ENCODE measurements at regions not wholly inside any gene's neighbourhood (a gene's known extent, or its start where the extent isn't known, plus 50 kb on each side); places are given as distances from the start of the nearest gene placed in this dataset.

DNA sequence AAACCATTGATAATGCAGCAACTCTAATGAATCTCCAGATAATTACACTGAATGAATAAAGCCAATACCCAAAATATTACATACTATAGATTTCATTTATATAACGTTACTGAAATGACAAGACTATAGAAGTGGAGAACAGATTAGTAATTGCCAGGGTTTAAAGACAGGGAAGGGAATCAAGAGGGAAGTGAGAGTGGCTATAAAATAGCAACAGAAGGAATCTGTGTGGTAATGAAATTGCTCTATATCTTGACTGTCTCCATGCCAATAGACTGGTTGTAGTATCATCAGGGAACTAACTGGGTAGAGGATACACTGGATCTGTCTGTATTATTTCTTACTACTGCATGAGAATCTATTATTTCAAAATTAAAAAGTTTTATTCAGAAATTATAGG, 396.5 kb upstream of the RPS23 start:
- no peaks in the 10 kb centered on the region for H3K9me3 ChIP-seq (ENCODE audit: low read depth, low read length, poor library complexity, severe bottlenecking)
- POLR2A ChIA-PET (ENCODE audit: low non-redundant PET): no interaction called here
- BruUV-seq (replicated peaks): no TSS peak
- no peaks in the 10 kb centered on the region for H3K27me3 ChIP-seq (replicated peaks; ENCODE audit: insufficient read depth, low read depth, low read length, poor library complexity)
- CTCF ChIA-PET: no interaction called here
- TF ChIP-seq EZH2 (IDR thresholded peaks at IDR 0.05; ENCODE audit: borderline replicate concordance, low read depth, low read length, poor library complexity, severe bottlenecking): no peak
- TF ChIP-seq, protein P1, sequence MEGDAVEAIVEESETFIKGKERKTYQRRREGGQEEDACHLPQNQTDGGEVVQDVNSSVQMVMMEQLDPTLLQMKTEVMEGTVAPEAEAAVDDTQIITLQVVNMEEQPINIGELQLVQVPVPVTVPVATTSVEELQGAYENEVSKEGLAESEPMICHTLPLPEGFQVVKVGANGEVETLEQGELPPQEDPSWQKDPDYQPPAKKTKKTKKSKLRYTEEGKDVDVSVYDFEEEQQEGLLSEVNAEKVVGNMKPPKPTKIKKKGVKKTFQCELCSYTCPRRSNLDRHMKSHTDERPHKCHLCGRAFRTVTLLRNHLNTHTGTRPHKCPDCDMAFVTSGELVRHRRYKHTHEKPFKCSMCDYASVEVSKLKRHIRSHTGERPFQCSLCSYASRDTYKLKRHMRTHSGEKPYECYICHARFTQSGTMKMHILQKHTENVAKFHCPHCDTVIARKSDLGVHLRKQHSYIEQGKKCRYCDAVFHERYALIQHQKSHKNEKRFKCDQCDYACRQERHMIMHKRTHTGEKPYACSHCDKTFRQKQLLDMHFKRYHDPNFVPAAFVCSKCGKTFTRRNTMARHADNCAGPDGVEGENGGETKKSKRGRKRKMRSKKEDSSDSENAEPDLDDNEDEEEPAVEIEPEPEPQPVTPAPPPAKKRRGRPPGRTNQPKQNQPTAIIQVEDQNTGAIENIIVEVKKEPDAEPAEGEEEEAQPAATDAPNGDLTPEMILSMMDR (conservative IDR thresholded peaks at IDR 0.05; ENCODE audit: low read depth, low read length): no peak
- H3K36me3 ChIP-seq (ENCODE audit: insufficient read depth, low read length, poor library complexity, severe bottlenecking): no peaks in the 10 kb centered on the region
- peaks cover under 1% of the 10 kb centered on the region for H3K4me1 ChIP-seq (ENCODE audit: insufficient read depth, low read length, poor library complexity, severe bottlenecking)
- intact Hi-C loops (cut with micrococcal nuclease; ENCODE audit: unreplicated experiment): no loop called here
- no peak for DNase-seq (ENCODE audit: low spot score)
- no peak overlapping the region for H3K4me3 ChIP-seq (ENCODE audit: low read depth, low read length, poor library complexity, severe bottlenecking)
- no peak overlapping the region for H3K27ac ChIP-seq (ENCODE audit: low read depth, low read length, poor library complexity, severe bottlenecking)

DNA sequence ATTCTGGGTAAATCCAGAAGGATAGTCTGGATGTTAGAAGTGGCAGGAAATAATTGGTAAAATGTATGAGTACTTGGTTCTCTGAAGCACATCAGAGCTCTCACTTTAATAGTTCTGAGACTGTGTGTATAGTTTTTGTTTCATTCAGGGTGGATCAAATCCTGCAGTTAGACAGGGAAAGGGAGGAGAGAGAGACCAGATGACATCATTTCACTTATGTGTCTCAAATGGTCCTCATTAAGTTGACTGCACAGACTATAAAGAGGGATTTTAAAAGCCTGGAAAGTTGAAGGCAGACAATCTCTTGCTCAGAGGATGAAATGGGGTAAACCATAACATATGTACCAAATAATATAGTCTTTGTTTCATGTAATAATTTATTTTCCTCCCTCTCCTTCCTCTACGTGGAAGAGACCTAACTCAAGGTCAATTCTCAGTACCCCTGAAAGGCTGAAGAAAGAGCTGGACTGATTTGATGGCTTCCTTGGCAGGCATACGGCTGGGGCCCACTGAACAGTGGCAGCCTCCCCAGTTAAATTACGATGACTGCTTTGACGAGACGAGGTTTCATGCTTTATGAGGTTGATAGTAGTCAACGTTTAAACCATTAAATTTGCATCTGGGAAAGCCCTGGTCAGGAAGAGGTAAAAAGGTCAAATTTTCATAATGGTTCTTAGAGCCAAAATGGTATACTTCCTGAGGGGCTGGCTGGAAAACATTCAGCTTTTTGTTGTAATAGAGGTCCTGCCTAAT, 395.1 kb upstream of the RPS23 start:
- intact Hi-C loops (cut with micrococcal nuclease; ENCODE audit: unreplicated experiment): no loop called here
- H3K36me3 ChIP-seq (ENCODE audit: insufficient read depth, low read length, poor library complexity, severe bottlenecking): no peaks in the 10 kb centered on the region
- no TSS peak for BruUV-seq (replicated peaks)
- H3K9me3 ChIP-seq (ENCODE audit: low read depth, low read length, poor library complexity, severe bottlenecking): no peaks in the 10 kb centered on the region
- no peak for TF ChIP-seq EZH2 (IDR thresholded peaks at IDR 0.05; ENCODE audit: borderline replicate concordance, low read depth, low read length, poor library complexity, severe bottlenecking)
- TF ChIP-seq, protein P1 (conservative IDR thresholded peaks at IDR 0.05; ENCODE audit: low read depth, low read length): no peak
- CTCF ChIA-PET: no interaction called here
- peaks cover 3% of the 10 kb centered on the region for H3K4me1 ChIP-seq (ENCODE audit: insufficient read depth, low read length, poor library complexity, severe bottlenecking)
- no peak overlapping the region for H3K4me3 ChIP-seq (ENCODE audit: low read depth, low read length, poor library complexity, severe bottlenecking)
- no peak overlapping the region for H3K27ac ChIP-seq (ENCODE audit: low read depth, low read length, poor library complexity, severe bottlenecking)
- POLR2A ChIA-PET (ENCODE audit: low non-redundant PET): no interaction called here
- no peaks in the 10 kb centered on the region for H3K27me3 ChIP-seq (replicated peaks; ENCODE audit: insufficient read depth, low read depth, low read length, poor library complexity)
- DNase-seq (ENCODE audit: low spot score): no peak

DNA sequence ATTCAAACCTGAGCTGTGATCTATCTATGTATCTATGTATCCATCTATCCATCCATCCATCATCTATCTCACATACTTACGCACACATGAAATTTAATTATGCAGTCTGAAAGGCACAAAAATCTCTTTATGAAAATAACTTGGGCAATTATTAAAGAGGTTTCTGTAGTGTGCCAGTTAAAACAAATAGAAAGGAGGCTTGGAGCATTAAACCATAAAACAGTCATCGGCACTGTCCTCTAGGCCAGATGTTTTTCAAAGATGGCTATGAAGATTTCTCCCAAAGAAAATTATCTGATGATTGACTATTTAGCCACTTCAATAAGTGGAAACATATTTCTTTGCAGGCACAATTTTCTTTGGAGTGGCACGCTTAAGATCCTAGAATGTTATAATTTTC, 392.5 kb upstream of the RPS23 start:
- POLR2A ChIA-PET (ENCODE audit: low non-redundant PET): no interaction called here
- no peak for TF ChIP-seq EZH2 (IDR thresholded peaks at IDR 0.05; ENCODE audit: borderline replicate concordance, low read depth, low read length, poor library complexity, severe bottlenecking)
- TF ChIP-seq, protein P1 (conservative IDR thresholded peaks at IDR 0.05; ENCODE audit: low read depth, low read length): no peak
- H3K36me3 ChIP-seq (ENCODE audit: insufficient read depth, low read length, poor library complexity, severe bottlenecking): no peaks in the 10 kb centered on the region
- BruUV-seq (replicated peaks): no TSS peak
- intact Hi-C loops (cut with micrococcal nuclease; ENCODE audit: unreplicated experiment): no loop called here
- peaks cover 8% of the 10 kb centered on the region for H3K27me3 ChIP-seq (replicated peaks; ENCODE audit: insufficient read depth, low read depth, low read length, poor library complexity)
- CTCF ChIA-PET: no interaction called here
- no peaks in the 10 kb centered on the region for H3K9me3 ChIP-seq (ENCODE audit: low read depth, low read length, poor library complexity, severe bottlenecking)
- peaks cover 3% of the 10 kb centered on the region for H3K4me1 ChIP-seq (ENCODE audit: insufficient read depth, low read length, poor library complexity, severe bottlenecking)
- H3K4me3 ChIP-seq (ENCODE audit: low read depth, low read length, poor library complexity, severe bottlenecking): no peak overlapping the region
- DNase-seq (ENCODE audit: low spot score): no peak
- no peak overlapping the region for H3K27ac ChIP-seq (ENCODE audit: low read depth, low read length, poor library complexity, severe bottlenecking)

Measured in A673 (cell line).